PC-3 (cell line): ENCODE measurements at regions not wholly inside any gene's neighbourhood (a gene's known extent, or its start where the extent isn't known, plus 50 kb on each side); places are given as distances from the start of the nearest gene placed in this dataset.

Source experiments
- ATAC-seq: fragments of 200-7000 bp; cut with Tn5 transposase; 2 replicates; pipeline ENCODE4 v1.9.1; 2020; ENCODE audit warnings: mild to moderate bottlenecking, moderate library complexity
- BruUV-seq: library from RNA; stranded (reverse); fragments of 400-500 nt; replicated peaks from 2 replicates; lab custom pipeline; 2021; lab: Mats Ljungman, UMichigan
- CTCF ChIA-PET: fragments of 300-600 bp; sonication (Branson Sonifier 250); formaldehyde crosslinking; loops from one replicate; lab custom pipeline; 2022; ENCODE audit warnings: antibody characterized with exemption; lab: Charles Lee
- POLR2A ChIA-PET: fragments of 300-600 bp; sonication (Branson Sonifier 250); formaldehyde crosslinking; loops from one replicate; lab custom pipeline; 2022; ENCODE audit warnings: antibody characterized with exemption; ENCODE audit not compliant: unreplicated experiment; lab: Charles Lee
- DNase-seq: peaks from one replicate; pipeline ENCODE4 v3.0.0-alpha.2; 2015
- H2AFZ ChIP-seq: fragments of 300-600 bp; sonication (generic); 2 replicates; pipeline ENCODE4 v1.6.0; 2016; ENCODE audit warnings: antibody characterized with exemption, low read length
- H3F3A ChIP-seq: fragments of 300-600 bp; sonication (generic); one replicate; pipeline ENCODE4 v1.6.0; 2017; ENCODE audit warnings: antibody characterized with exemption, low read length, control low read depth, mild to moderate bottlenecking; ENCODE audit not compliant: unreplicated experiment
- H3K27ac ChIP-seq: fragments of 300-600 bp; sonication (generic); 2 replicates; pipeline ENCODE4 v1.5.1; 2016; ENCODE audit warnings: mild to moderate bottlenecking, low read length
- H3K27me3 ChIP-seq: fragments of 300-600 bp; sonication (generic); 2 replicates; pipeline ENCODE4 v1.6.1; 2016; ENCODE audit warnings: low read length, mixed read lengths
- H3K36me3 ChIP-seq: fragments of 300-600 bp; sonication (generic); 2 replicates; pipeline ENCODE4 v1.6.1; 2016; ENCODE audit warnings: low read depth, mixed run types, low read length, mixed read lengths
- H3K4me1 ChIP-seq: fragments of 300-600 bp; sonication (generic); 2 replicates; pipeline ENCODE4 v1.5.1; 2016; ENCODE audit warnings: low read length; ENCODE audit not compliant: insufficient read depth
- H3K4me2 ChIP-seq: fragments of 300-600 bp; sonication (generic); 2 replicates; pipeline ENCODE4 v1.6.0; 2016; ENCODE audit warnings: low read length
- H3K4me3 ChIP-seq: fragments of 300-600 bp; sonication (generic); 2 replicates; pipeline ENCODE4 v1.5.1; 2016; ENCODE audit warnings: mild to moderate bottlenecking, low read length, mixed read lengths
- H3K79me2 ChIP-seq: fragments of 300-600 bp; sonication (generic); 2 replicates; pipeline ENCODE4 v1.6.1; 2017; ENCODE audit warnings: low read length, mixed read lengths
- H3K9ac ChIP-seq: fragments of 300-600 bp; sonication (generic); 2 replicates; pipeline ENCODE4 v1.6.0; 2016; ENCODE audit warnings: mild to moderate bottlenecking, low read length
- H3K9me2 ChIP-seq: fragments of 300-600 bp; sonication (generic); replicated peaks from 2 replicates; pipeline ENCODE4 v1.6.1; 2016; ENCODE audit warnings: mixed run types, low read length, mixed read lengths
- H3K9me3 ChIP-seq: fragments of 300-600 bp; sonication (generic); 2 replicates; pipeline ENCODE4 v1.6.1; 2016; ENCODE audit warnings: low read length, mixed read lengths
- H4K20me1 ChIP-seq: fragments of 300-600 bp; sonication (generic); 2 replicates; pipeline ENCODE4 v1.6.1; 2016; ENCODE audit warnings: low read length, mixed read lengths
- EZH2 ChIP-seq: fragments of 300-600 bp; sonication (generic); IDR thresholded peaks from one replicate; pipeline ENCODE4 v1.6.1; 2017; ENCODE audit warnings: antibody characterized with exemption, mild to moderate bottlenecking, low read length; ENCODE audit not compliant: unreplicated experiment
- EZH2phosphoT487 ChIP-seq: fragments of 300-600 bp; sonication (generic); IDR thresholded peaks from 2 replicates; pipeline ENCODE4 v1.6.1; 2018; ENCODE audit warnings: mild to moderate bottlenecking, antibody characterized with exemption, low read length, borderline replicate concordance
- intact Hi-C: fragments of 100-400 bp; cut with micrococcal nuclease; formaldehyde crosslinking; loops from 2 replicates; pipeline ENCODE4 v1.9.0; 2023
- TF ChIP-seq, protein P1 (sequence below): fragments of 300-600 bp; sonication (generic); conservative IDR thresholded peaks from 2 replicates; pipeline ENCODE4 v1.5.1; 2017; ENCODE audit warnings: antibody characterized with exemption, low read depth, mild to moderate bottlenecking, low read length

GRCh38 chr20:48178633-48179032, 393.4 kb upstream of the SULF2 start:
- Histone ChIP-seq H3K27me3 (no peaks in the 10 kb centered on the region), H2AFZ (no peak overlapping the region), H3K9me2 (no peaks in the 10 kb centered on the region), H3K79me2 (no peaks in the 10 kb centered on the region), H3K27ac (no peak overlapping the region), H4K20me1 (no peaks in the 10 kb centered on the region), H3K9me3 (no peaks in the 10 kb centered on the region), H3K36me3 (no peaks in the 10 kb centered on the region), H3K4me2 (no peak overlapping the region), H3K9ac (no peak overlapping the region), H3K4me3 (no peak overlapping the region), H3F3A (peaks cover 4% of the 10 kb centered on the region), H3K4me1 (peaks cover 22% of the 10 kb centered on the region)
- ChIA-PET POLR2A (no interaction called here), CTCF (no interaction called here)
- no peak for ATAC-seq
- TF ChIP-seq EZH2phosphoT487: no peak
- TF ChIP-seq, protein P1, sequence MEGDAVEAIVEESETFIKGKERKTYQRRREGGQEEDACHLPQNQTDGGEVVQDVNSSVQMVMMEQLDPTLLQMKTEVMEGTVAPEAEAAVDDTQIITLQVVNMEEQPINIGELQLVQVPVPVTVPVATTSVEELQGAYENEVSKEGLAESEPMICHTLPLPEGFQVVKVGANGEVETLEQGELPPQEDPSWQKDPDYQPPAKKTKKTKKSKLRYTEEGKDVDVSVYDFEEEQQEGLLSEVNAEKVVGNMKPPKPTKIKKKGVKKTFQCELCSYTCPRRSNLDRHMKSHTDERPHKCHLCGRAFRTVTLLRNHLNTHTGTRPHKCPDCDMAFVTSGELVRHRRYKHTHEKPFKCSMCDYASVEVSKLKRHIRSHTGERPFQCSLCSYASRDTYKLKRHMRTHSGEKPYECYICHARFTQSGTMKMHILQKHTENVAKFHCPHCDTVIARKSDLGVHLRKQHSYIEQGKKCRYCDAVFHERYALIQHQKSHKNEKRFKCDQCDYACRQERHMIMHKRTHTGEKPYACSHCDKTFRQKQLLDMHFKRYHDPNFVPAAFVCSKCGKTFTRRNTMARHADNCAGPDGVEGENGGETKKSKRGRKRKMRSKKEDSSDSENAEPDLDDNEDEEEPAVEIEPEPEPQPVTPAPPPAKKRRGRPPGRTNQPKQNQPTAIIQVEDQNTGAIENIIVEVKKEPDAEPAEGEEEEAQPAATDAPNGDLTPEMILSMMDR: no peak
- BruUV-seq: no TSS peak
- no peak for DNase-seq
- intact Hi-C loops: no loop called here

- H3K9me3 ChIP-seq: no peaks in the 10 kb centered on the region
- no peak overlapping the region for H3K4me2 ChIP-seq
- no peaks in the 10 kb centered on the region for H3K79me2 ChIP-seq
- no peak overlapping the region for H3K9ac ChIP-seq
- H3K27ac ChIP-seq: no peak overlapping the region
- no peaks in the 10 kb centered on the region for H4K20me1 ChIP-seq
- ATAC-seq: no peak
- intact Hi-C loops: no loop called here
- BruUV-seq: no TSS peak
- no peak overlapping the region for H2AFZ ChIP-seq
- TF ChIP-seq EZH2phosphoT487 (no peak), EZH2 (no peak)
- TF ChIP-seq, protein P1: no peak
- no peaks in the 10 kb centered on the region for H3K27me3 ChIP-seq
- POLR2A ChIA-PET: no interaction called here
- H3K9me2 ChIP-seq: no peaks in the 10 kb centered on the region
- H3K4me1 ChIP-seq: peaks cover 22% of the 10 kb centered on the region
- CTCF ChIA-PET: no interaction called here
- no peak overlapping the region for H3K4me3 ChIP-seq
- H3K36me3 ChIP-seq: no peaks in the 10 kb centered on the region
- no peak for DNase-seq
- peaks cover 4% of the 10 kb centered on the region for H3F3A ChIP-seq
Observed at GRCh38 chr20:48177058-48177457, 391.8 kb upstream of the SULF2 start.

DNA sequence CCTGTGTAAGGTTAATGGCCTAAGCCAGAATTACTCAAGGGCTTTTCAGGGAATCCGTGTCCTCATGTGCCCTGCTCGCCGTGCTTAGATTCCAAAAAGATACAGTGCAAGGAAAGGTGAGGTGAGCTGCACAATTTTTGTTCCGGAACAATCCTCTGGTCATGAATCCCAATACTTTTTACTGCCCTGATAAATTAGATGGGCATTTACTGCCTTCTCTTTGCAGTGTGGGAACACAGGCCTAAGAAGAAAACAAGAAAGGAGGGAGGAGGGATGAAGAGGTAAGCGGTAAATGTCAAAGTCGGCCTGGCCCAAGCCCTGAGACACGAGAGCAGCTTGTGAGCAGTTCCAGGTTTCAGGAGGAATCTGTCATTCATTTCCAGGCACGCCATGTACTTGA, 390.9 kb upstream of the SULF2 start:
- H3K27ac ChIP-seq: no peak overlapping the region
- no peaks in the 10 kb centered on the region for H3K27me3 ChIP-seq
- no peaks in the 10 kb centered on the region for H3K9me3 ChIP-seq
- H4K20me1 ChIP-seq: no peaks in the 10 kb centered on the region
- no peaks in the 10 kb centered on the region for H3K9me2 ChIP-seq
- H3K9ac ChIP-seq: no peak overlapping the region
- H3K4me3 ChIP-seq: no peak overlapping the region
- H3K36me3 ChIP-seq: no peaks in the 10 kb centered on the region
- CTCF ChIA-PET: no interaction called here
- ATAC-seq (no peak), DNase-seq (no peak)
- H2AFZ ChIP-seq: no peak overlapping the region
- TF ChIP-seq EZH2: no peak
- TF ChIP-seq EZH2phosphoT487: no peak
- TF ChIP-seq, protein P1: no peak
- no peaks in the 10 kb centered on the region for H3K79me2 ChIP-seq
- no peak overlapping the region for H3K4me2 ChIP-seq
- BruUV-seq: no TSS peak
- peaks cover 17% of the 10 kb centered on the region for H3K4me1 ChIP-seq
- peaks cover 4% of the 10 kb centered on the region for H3F3A ChIP-seq
- POLR2A ChIA-PET: no interaction called here
- intact Hi-C loops: no loop called here
